GM23338 (cell line): ENCODE measurements at regions not wholly inside any gene's neighbourhood (a gene's known extent, or its start where the extent isn't known, plus 50 kb on each side); places are given as distances from the start of the nearest gene placed in this dataset.

Experiments
- ATAC-seq: fragments of 200-7000 bp; cut with Tn5 transposase; 3 replicates; pipeline ENCODE4 v1.9.1; 2020
- DNase-seq: peaks from one replicate; pipeline ENCODE4 v3.0.0-alpha.2; 2015; ENCODE audit warnings: low spot score
- H2AFZ ChIP-seq: fragments of 200-600 bp; sonication (generic); 2 replicates; pipeline ENCODE4 v1.8.0; 2016; ENCODE audit warnings: antibody characterized with exemption, mild to moderate bottlenecking, moderate library complexity
- H3F3A ChIP-seq: fragments of 200-600 bp; sonication (generic); replicated peaks from 2 replicates; pipeline ENCODE4 v1.8.0; 2017; ENCODE audit warnings: antibody characterized with exemption, mixed run types, low read depth
- H3K27ac ChIP-seq: fragments of 200-600 bp; sonication (generic); 2 replicates; pipeline ENCODE4 v1.6.1; 2016; ENCODE audit warnings: low read depth
- H3K27me3 ChIP-seq: fragments of 200-600 bp; sonication (generic); 2 replicates; pipeline ENCODE4 v1.8.0; 2016; ENCODE audit warnings: mild to moderate bottlenecking, mixed run types, moderate library complexity; ENCODE audit not compliant: insufficient read depth
- H3K36me3 ChIP-seq: fragments of 200-600 bp; sonication (generic); 2 replicates; pipeline ENCODE4 v1.8.0; 2016; ENCODE audit warnings: mild to moderate bottlenecking; ENCODE audit not compliant: insufficient read depth
- H3K4me1 ChIP-seq: fragments of 200-600 bp; sonication (generic); 2 replicates; pipeline ENCODE4 v1.8.0; 2016; ENCODE audit warnings: mild to moderate bottlenecking, moderate library complexity; ENCODE audit not compliant: insufficient read depth
- H3K4me2 ChIP-seq: fragments of 200-600 bp; sonication (generic); 2 replicates; pipeline ENCODE4 v1.7.1; 2017; ENCODE audit warnings: mixed run types
- H3K4me3 ChIP-seq: fragments of 200-600 bp; sonication (generic); 2 replicates; pipeline ENCODE4 v1.6.1; 2016; ENCODE audit warnings: mixed run types
- H3K79me2 ChIP-seq: fragments of 200-600 bp; sonication (generic); replicated peaks from 2 replicates; pipeline ENCODE4 v1.8.0; 2017; ENCODE audit warnings: mild to moderate bottlenecking; ENCODE audit not compliant: insufficient read depth
- H3K9me2 ChIP-seq: fragments of 200-600 bp; sonication (generic); 2 replicates; pipeline ENCODE4 v1.8.0; 2017; ENCODE audit not compliant: insufficient read depth
- H4K20me1 ChIP-seq: fragments of 200-600 bp; sonication (generic); replicated peaks from 2 replicates; pipeline ENCODE4 v1.8.0; 2017; ENCODE audit warnings: mild to moderate bottlenecking; ENCODE audit not compliant: insufficient read depth
- H3K27ac Mint-ChIP-seq: 2 replicates; pipeline ENCODE4 v1.8.0; 2020; ENCODE audit warnings: inconsistent platforms, mild to moderate bottlenecking, moderate library complexity, mixed read lengths
- H3K27me3 Mint-ChIP-seq: 3 replicates; pipeline ENCODE4 v1.8.0; 2022; ENCODE audit warnings: low read depth, mild to moderate bottlenecking, moderate library complexity, mixed read lengths, inconsistent platforms; ENCODE audit not compliant: insufficient read depth, poor library complexity
- H3K36me3 Mint-ChIP-seq: 3 replicates; pipeline ENCODE4 v1.8.0; 2021; ENCODE audit warnings: low read depth, mild to moderate bottlenecking, inconsistent platforms, moderate library complexity, mixed read lengths
- H3K4me1 Mint-ChIP-seq: 3 replicates; pipeline ENCODE4 v1.8.0; 2020; ENCODE audit warnings: mild to moderate bottlenecking, inconsistent platforms, mixed read lengths
- H3K4me3 Mint-ChIP-seq: 3 replicates; pipeline ENCODE4 v1.8.0; 2021; ENCODE audit warnings: moderate library complexity, mild to moderate bottlenecking, inconsistent platforms, mixed read lengths
- H3K9me3 Mint-ChIP-seq: 3 replicates; pipeline ENCODE4 v1.8.0; 2020; ENCODE audit warnings: moderate library complexity, mild to moderate bottlenecking, inconsistent platforms, mixed read lengths
- CREB1 ChIP-seq: fragments of 250-450 bp; sonication (Bioruptor Pico); IDR thresholded peaks from 2 replicates; pipeline ENCODE4 v1.5.0; 2020; ENCODE audit warnings: low read depth, mild to moderate bottlenecking, moderate library complexity
- CTCF ChIP-seq, 2 experiments: fragments of 200-600 bp in 1 of 2; sonication (generic) in 1 of 2; conservative IDR thresholded peaks; 2 replicates each; pipeline versions ENCODE4 v1.5.1 to v1.6.1; 2016 to 2017; ENCODE audit warnings: antibody characterized with exemption in 2 of 2, low read depth in 2 of 2, mild to moderate bottlenecking in 2 of 2, moderate library complexity in 1 of 2
- ETS1 ChIP-seq: IDR thresholded peaks from 2 replicates; pipeline ENCODE4 v1.6.1; 2016; ENCODE audit warnings: antibody characterized with exemption
- EZH2phosphoT487 ChIP-seq: fragments of 200-600 bp; sonication (generic); IDR thresholded peaks from one replicate; pipeline ENCODE4 v1.8.1; 2018; ENCODE audit warnings: antibody characterized with exemption; ENCODE audit not compliant: unreplicated experiment
- JUNB ChIP-seq: IDR thresholded peaks from one replicate; pipeline ENCODE4 v1.6.1; 2016; ENCODE audit warnings: antibody characterized with exemption; ENCODE audit not compliant: unreplicated experiment
- NANOG ChIP-seq: IDR thresholded peaks from 2 replicates; pipeline ENCODE4 v1.6.1; 2016; ENCODE audit warnings: antibody characterized with exemption, borderline replicate concordance
- POLR2AphosphoS5 ChIP-seq: IDR thresholded peaks from 2 replicates; pipeline ENCODE4 v1.6.1; 2016; ENCODE audit warnings: antibody characterized with exemption, low read depth
- REST ChIP-seq: IDR thresholded peaks from one replicate; pipeline ENCODE4 v1.6.1; 2018; ENCODE audit warnings: antibody characterized with exemption; ENCODE audit not compliant: unreplicated experiment
- STAT1 ChIP-seq: IDR thresholded peaks from one replicate; pipeline ENCODE4 v1.6.1; 2016; ENCODE audit warnings: antibody characterized with exemption; ENCODE audit not compliant: unreplicated experiment
- ZNF114 ChIP-seq: fragments of 250-450 bp; sonication (Bioruptor Pico); IDR thresholded peaks from 2 replicates; pipeline ENCODE4 v1.5.0; 2020; ENCODE audit warnings: mild to moderate bottlenecking, moderate library complexity
- ZNF331 ChIP-seq: fragments of 250-450 bp; sonication (Bioruptor Pico); IDR thresholded peaks from 2 replicates; pipeline ENCODE4 v1.5.0; 2020; ENCODE audit warnings: low read depth, mild to moderate bottlenecking, moderate library complexity
- ZNF462 ChIP-seq: fragments of 250-450 bp; sonication (Bioruptor Pico); IDR thresholded peaks from 2 replicates; pipeline ENCODE4 v1.5.0; 2020; ENCODE audit warnings: mild to moderate bottlenecking, moderate library complexity

- Mint-ChIP-seq H3K4me1 (no peaks in the 10 kb centered on the region), H3K9me3 (peaks cover 67% of the 10 kb centered on the region), H3K36me3 (peaks cover 4% of the 10 kb centered on the region; the same call in 2 of the 3 replicates), H3K27ac (no peak overlapping the region), H3K27me3 (no peaks in the 10 kb centered on the region), H3K4me3 (no peak overlapping the region)
- TF ChIP-seq CREB1 (no peak), STAT1 (no peak), ZNF331 (CRISPR knock-in tag) (no peak), REST (no peak), EZH2phosphoT487 (no peak), ETS1 (no peak), CTCF (conservative IDR thresholded peaks at IDR 0.05; ENCODE audit: low read depth in 2 of 2) (no peak), JUNB (no peak), NANOG (no peak), ZNF114 (no peak)
- no peak for ATAC-seq
- no peak overlapping the region for H3K4me2 ChIP-seq
- no peak overlapping the region for H3K4me3 ChIP-seq
- H3K79me2 ChIP-seq = no peaks in the 10 kb centered on the region
- no peaks in the 10 kb centered on the region for H3K27me3 ChIP-seq
- H3K36me3 ChIP-seq = no peaks in the 10 kb centered on the region
- H3K9me2 ChIP-seq = no peaks in the 10 kb centered on the region
- H3K27ac ChIP-seq = no peak overlapping the region
- no peaks in the 10 kb centered on the region for H3F3A ChIP-seq
- no peak overlapping the region for H2AFZ ChIP-seq
- no peaks in the 10 kb centered on the region for H4K20me1 ChIP-seq
- DNase-seq = no peak
- H3K4me1 ChIP-seq = no peaks in the 10 kb centered on the region
Observed at GRCh38 chr2:5089409-5089808, 602.8 kb upstream of the SOX11 start.

GRCh38 chr2:5093056-5093455 is 599.1 kb upstream of the SOX11 start:
- no peaks in the 10 kb centered on the region; the same call in 2 of the 3 replicates for H3K36me3 Mint-ChIP-seq
- no peak for ATAC-seq
- H3K4me1 ChIP-seq = no peaks in the 10 kb centered on the region
- H3K4me3 ChIP-seq = no peak overlapping the region
- H3K4me3 Mint-ChIP-seq = no peak overlapping the region
- H3K36me3 ChIP-seq = no peaks in the 10 kb centered on the region
- no peaks in the 10 kb centered on the region for H4K20me1 ChIP-seq
- peaks cover 74% of the 10 kb centered on the region for H3K9me3 Mint-ChIP-seq
- H3K79me2 ChIP-seq = no peaks in the 10 kb centered on the region
- no peaks in the 10 kb centered on the region for H3K4me1 Mint-ChIP-seq
- H3K27me3 ChIP-seq = no peaks in the 10 kb centered on the region
- no peak for DNase-seq
- no peak overlapping the region for H3K27ac ChIP-seq
- H3F3A ChIP-seq = no peaks in the 10 kb centered on the region
- no peaks in the 10 kb centered on the region for H3K27me3 Mint-ChIP-seq
- H3K27ac Mint-ChIP-seq = no peak overlapping the region
- H2AFZ ChIP-seq = no peak overlapping the region
- H3K4me2 ChIP-seq = no peak overlapping the region
- no peaks in the 10 kb centered on the region for H3K9me2 ChIP-seq
- TF ChIP-seq JUNB = no peak
- no peak for TF ChIP-seq ZNF462 (CRISPR knock-in tag)
- no peak for TF ChIP-seq POLR2AphosphoS5
